Cardiac fibroblast (primary cell): ENCODE measurements at regions not wholly inside any gene's neighbourhood (a gene's known extent, or its start where the extent isn't known, plus 50 kb on each side); places are given as distances from the start of the nearest gene placed in this dataset.

Experiments used
- DNase-seq, 2 donors: peaks; one replicate each; pipeline versions ENCODE4 v3.0.0 to v3.0.0-alpha.2; 2010; ENCODE audit warnings: low read depth in 2 of 2
- H3K4me3 ChIP-seq, 2 donors: replicated peaks in 1 of 2; 1 replicate in 1 of 2; 2 replicates in 1 of 2; pipeline ENCODE4 v1.5.1; 2011; ENCODE audit warnings: low read depth in 2 of 2, low read length in 2 of 2, mild to moderate bottlenecking in 2 of 2, moderate library complexity in 1 of 2
- TF ChIP-seq, protein P1 (sequence below): IDR thresholded peaks from one replicate; pipeline ENCODE4 v1.5.1; 2011; ENCODE audit warnings: low read depth, mild to moderate bottlenecking, low read length, inconsistent platforms

DNA sequence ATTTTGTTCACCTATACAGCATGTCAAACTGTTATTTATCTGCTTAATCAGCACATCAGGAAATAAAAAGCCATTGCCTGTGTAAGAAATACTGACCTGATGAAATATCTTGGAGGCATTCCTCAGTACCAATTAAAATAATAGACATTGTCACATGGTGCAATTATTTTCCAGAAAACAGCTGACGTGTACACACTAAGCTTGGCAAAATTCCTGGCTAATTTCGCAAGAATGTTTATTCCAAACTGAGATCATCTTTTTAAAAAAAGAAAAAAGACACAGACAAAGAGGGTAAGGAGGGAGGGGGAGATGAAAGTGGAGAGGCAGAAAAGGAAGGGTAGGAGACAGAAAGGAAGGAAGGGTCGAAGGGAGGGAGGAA lies 61.9 kb upstream of the NFKB1 start:
- TF ChIP-seq, protein P1, sequence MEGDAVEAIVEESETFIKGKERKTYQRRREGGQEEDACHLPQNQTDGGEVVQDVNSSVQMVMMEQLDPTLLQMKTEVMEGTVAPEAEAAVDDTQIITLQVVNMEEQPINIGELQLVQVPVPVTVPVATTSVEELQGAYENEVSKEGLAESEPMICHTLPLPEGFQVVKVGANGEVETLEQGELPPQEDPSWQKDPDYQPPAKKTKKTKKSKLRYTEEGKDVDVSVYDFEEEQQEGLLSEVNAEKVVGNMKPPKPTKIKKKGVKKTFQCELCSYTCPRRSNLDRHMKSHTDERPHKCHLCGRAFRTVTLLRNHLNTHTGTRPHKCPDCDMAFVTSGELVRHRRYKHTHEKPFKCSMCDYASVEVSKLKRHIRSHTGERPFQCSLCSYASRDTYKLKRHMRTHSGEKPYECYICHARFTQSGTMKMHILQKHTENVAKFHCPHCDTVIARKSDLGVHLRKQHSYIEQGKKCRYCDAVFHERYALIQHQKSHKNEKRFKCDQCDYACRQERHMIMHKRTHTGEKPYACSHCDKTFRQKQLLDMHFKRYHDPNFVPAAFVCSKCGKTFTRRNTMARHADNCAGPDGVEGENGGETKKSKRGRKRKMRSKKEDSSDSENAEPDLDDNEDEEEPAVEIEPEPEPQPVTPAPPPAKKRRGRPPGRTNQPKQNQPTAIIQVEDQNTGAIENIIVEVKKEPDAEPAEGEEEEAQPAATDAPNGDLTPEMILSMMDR: no peak
- no peak overlapping the region for H3K4me3 ChIP-seq
- DNase-seq: peak; percentile 96 to 99

DNA sequence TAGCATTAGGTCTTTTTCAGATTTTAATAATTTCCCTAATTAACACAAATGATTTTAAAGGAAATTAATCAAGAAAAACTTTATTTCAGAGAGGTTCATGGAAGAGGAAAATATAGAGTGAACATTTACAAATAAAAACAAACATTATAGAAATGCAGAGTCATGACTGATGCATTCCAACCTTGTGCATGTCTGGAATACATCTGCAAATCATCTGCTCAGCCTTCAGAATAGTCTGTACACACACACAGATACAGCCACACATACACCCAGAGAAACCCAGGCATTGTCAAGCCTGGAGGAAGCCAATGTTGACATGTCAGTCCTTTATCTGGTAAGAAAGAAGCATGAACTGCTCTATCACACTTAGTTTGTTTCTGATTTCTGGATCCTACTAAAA lies 61.3 kb upstream of the NFKB1 start:
- peak; percentile 87 to 93 for DNase-seq
- H3K4me3 ChIP-seq: no peak overlapping the region
- TF ChIP-seq, protein P1: no peak

DNA sequence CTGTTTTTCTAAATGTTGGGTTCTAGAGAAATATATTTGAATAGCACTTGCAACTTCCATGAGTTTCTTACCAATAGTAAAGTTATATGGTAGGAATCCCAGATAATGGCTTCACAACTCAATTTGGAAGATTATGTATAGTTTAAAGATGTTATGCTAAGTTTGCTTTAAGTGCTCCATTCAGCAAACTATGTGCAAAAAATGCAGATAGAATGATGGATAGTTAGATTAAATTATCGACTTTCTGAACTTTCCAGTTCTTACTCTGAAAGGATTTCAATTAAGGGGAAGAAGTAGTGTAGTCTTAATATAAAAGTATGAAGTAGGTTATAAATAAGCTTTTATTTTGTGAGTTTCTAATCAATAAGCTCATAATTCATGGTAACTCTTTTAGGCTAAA lies 60.7 kb upstream of the NFKB1 start:
- no peak overlapping the region for H3K4me3 ChIP-seq
- TF ChIP-seq, protein P1: no peak
- DNase-seq: no peak

DNA sequence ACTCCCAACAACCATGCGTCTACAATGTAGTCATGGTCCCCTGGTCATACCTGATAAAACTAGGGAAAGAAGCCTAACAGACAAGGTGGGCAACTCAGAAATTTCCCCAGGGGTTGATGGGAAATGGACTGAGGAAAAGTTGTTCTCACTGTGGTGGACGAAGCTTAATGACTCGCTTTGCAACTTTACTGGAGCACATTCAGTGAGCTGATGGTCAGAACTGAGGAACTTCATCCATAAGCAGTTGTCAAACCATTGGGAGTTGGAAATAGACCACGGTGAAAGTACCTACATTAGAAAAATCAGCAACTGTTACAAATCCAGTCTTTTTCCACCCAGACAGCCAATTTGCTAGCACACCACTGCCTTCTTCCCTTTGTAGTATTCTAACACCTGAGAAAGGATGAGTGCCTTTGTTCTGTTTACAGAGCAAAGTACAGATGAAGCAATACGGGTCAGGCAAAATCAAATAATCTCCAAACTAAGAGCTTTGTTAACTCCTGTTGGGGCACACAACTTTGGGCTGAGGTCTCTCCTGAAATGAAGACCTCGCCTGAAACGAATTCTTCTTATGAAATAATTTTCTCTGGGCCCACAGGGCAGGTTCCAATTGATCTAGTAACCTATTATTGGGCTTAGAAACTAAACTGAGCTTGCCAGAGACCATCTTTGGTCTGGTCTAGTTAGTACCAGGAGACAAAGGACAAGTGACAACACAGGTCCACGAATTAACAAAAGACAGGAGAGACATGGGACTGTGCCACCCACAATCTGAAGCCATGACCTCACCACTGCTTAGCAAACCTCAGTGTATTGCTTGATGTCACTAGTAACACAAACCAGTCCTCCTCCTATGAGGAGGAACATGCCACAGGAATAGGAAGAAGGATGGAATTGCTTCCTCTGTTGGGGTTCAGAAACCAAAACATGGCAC lies 58.9 kb upstream of the NFKB1 start:
- TF ChIP-seq, protein P1: no peak
- no peak overlapping the region for H3K4me3 ChIP-seq
- DNase-seq: no peak

DNA sequence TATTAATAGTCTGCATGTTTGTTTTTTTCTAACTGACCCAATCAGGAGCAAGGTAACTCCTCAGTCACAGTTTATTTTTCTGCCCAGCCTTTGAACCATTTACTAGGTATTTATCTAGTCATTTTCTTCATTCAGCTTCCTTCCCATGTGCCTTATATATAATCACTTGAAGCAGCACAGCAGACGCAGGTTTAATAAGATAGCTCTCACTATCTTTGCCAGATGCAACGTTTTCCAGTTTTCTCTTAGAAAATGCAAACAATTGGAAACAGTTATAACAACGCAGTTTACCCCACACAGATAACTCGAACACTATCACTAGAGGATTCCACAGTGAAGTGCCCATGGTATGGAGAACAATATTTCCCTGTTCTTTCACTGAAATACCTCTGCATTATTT lies 56.4 kb upstream of the NFKB1 start:
- TF ChIP-seq, protein P1: no peak
- no peak overlapping the region for H3K4me3 ChIP-seq
- DNase-seq: no peak

DNA sequence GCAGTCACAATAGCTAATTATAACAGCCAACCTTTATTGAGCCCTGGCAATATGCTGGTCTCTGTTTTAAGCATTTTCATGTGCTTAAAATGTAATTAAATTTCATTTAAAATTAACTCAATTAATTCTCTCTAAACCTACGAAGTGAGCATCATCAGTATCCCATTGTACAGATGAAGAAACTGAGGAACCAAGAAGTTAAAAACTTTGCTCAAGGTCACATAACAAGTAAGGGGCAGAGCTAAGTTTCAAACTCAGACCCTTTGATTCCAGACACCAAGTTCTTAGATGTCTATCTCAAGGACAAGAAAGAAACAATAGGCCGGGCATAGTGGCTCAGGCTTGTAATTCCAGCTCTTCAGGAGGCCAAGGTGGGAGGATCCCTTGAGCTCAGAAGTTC lies 55.9 kb upstream of the NFKB1 start:
- TF ChIP-seq, protein P1: no peak
- DNase-seq: no peak
- no peak overlapping the region for H3K4me3 ChIP-seq
